ENCODE measurements at regions not wholly inside any gene's neighbourhood (a gene's known extent, or its start where the extent isn't known, plus 50 kb on each side); places are given as distances from the start of the nearest gene placed in this dataset.

GRCh38 chr13:65638572-65639168 lies 1591.5 kb downstream of the PCDH9 start:
- DNase-seq (ENCODE audit: low read depth, low spot score), result no peak
- H3K27ac ChIP-seq, result no peak overlapping the region

GRCh38 chr13:65633806-65634205 lies 1596.3 kb downstream of the PCDH9 start:
- no peak for DNase-seq (ENCODE audit: low read depth, low spot score)

GRCh38 chr13:65631078-65631477 lies 1599.1 kb downstream of the PCDH9 start:
- no peak for DNase-seq (ENCODE audit: low read depth, low spot score)
- H3K27ac ChIP-seq, result no peak overlapping the region

More at GRCh38 chr13:65633806-65634205, 1596.3 kb downstream of the PCDH9 start:
- H3K27ac ChIP-seq, result no peak overlapping the region

- no peak overlapping the region for H3K27ac ChIP-seq
Observed at GRCh38 chr13:65629926-65630325, 1600.2 kb downstream of the PCDH9 start.

GRCh38 chr13:65623148-65623547 lies 1607.0 kb downstream of the PCDH9 start:
- no peak for DNase-seq (ENCODE audit: low read depth, low spot score)
- no peak overlapping the region for H3K27ac ChIP-seq

More at GRCh38 chr13:65629926-65630325, 1600.2 kb downstream of the PCDH9 start:
- DNase-seq (ENCODE audit: low read depth, low spot score), result no peak

GRCh38 chr13:65615506-65615905 lies 1614.6 kb downstream of the PCDH9 start:
- H3K27ac ChIP-seq, result no peak overlapping the region
- DNase-seq (ENCODE audit: low read depth, low spot score), result no peak

GRCh38 chr13:65613004-65613403 lies 1617.1 kb downstream of the PCDH9 start:
- no peak for DNase-seq (ENCODE audit: low read depth, low spot score)
- H3K27ac ChIP-seq, result no peak overlapping the region

- no peak overlapping the region for H3K27ac ChIP-seq
- DNase-seq (ENCODE audit: low read depth, low spot score), result no peak
Observed at GRCh38 chr13:65609350-65609749, 1620.8 kb downstream of the PCDH9 start.

- no peak overlapping the region for H3K27ac ChIP-seq
- no peak for DNase-seq (ENCODE audit: low read depth, low spot score)
Observed at GRCh38 chr13:65606622-65607021, 1623.5 kb downstream of the PCDH9 start.

GRCh38 chr13:65605396-65605795 lies 1624.7 kb downstream of the PCDH9 start:
- no peak overlapping the region for H3K27ac ChIP-seq
- no peak for DNase-seq (ENCODE audit: low read depth, low spot score)

- H3K27ac ChIP-seq, result no peak overlapping the region
- no peak for DNase-seq (ENCODE audit: low read depth, low spot score)
Observed at GRCh38 chr13:65603160-65603559, 1627.0 kb downstream of the PCDH9 start.

GRCh38 chr13:65601855-65602254 lies 1628.3 kb downstream of the PCDH9 start:
- no peak for DNase-seq (ENCODE audit: low read depth, low spot score)
- no peak overlapping the region for H3K27ac ChIP-seq

- no peak overlapping the region for H3K27ac ChIP-seq
- DNase-seq (ENCODE audit: low read depth, low spot score), result no peak
Observed at GRCh38 chr13:65600702-65601101, 1629.4 kb downstream of the PCDH9 start.

GRCh38 chr13:65597839-65598818 lies 1632.0 kb downstream of the PCDH9 start:
- no peak for DNase-seq (ENCODE audit: low read depth, low spot score)
- H3K27ac ChIP-seq, result no peak overlapping the region

- no peak for DNase-seq (ENCODE audit: low read depth, low spot score)
- no peak overlapping the region for H3K27ac ChIP-seq
Observed at GRCh38 chr13:65595916-65596315, 1634.2 kb downstream of the PCDH9 start.

- H3K27ac ChIP-seq, result no peak overlapping the region
- no peak for DNase-seq (ENCODE audit: low read depth, low spot score)
Observed at GRCh38 chr13:65594298-65594781, 1635.8 kb downstream of the PCDH9 start.

GRCh38 chr13:65593298-65593874 lies 1636.8 kb downstream of the PCDH9 start:
- H3K27ac ChIP-seq, result no peak overlapping the region
- DNase-seq (ENCODE audit: low read depth, low spot score), result no peak

- DNase-seq (ENCODE audit: low read depth, low spot score), result no peak
- H3K27ac ChIP-seq, result no peak overlapping the region
Observed at GRCh38 chr13:65592731-65593130, 1637.4 kb downstream of the PCDH9 start.

GRCh38 chr13:65585346-65585745 lies 1644.8 kb downstream of the PCDH9 start:
- no peak for DNase-seq (ENCODE audit: low read depth, low spot score)
- no peak overlapping the region for H3K27ac ChIP-seq

GRCh38 chr13:65584126-65584525 lies 1646.0 kb downstream of the PCDH9 start:
- no peak overlapping the region for H3K27ac ChIP-seq
- DNase-seq (ENCODE audit: low read depth, low spot score), result no peak

GRCh38 chr13:65582160-65582559 lies 1648.0 kb downstream of the PCDH9 start:
- no peak overlapping the region for H3K27ac ChIP-seq

More at GRCh38 chr13:65582160-65582559, 1648.0 kb downstream of the PCDH9 start:
- DNase-seq (ENCODE audit: low read depth, low spot score), result no peak
